ENCODE measurements at regions not wholly inside any gene's neighbourhood (a gene's known extent, or its start where the extent isn't known, plus 50 kb on each side); places are given as distances from the start of the nearest gene placed in this dataset.

DNA sequence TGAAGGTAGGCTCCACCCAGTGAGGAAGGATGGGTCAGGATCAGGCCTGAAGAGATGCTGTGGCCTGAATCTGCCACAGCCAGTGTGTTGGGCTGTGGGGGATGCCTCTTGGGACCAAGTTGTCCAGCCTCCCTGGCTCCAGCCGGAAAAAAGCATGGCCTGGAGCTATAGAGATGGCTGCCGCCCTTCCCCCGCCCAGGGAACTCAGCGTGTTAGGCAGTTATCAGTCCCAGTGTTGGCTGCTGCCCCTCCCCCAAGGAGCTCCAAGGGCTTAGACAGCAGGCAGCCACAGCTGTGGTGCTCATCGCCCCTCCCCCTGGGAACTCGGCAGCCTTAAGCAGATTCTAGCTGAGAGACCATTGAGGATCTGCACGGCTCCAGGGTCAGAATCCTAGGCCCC, 158.0 kb downstream of the CAPZA3 start:
- TF ChIP-seq, protein P1, sequence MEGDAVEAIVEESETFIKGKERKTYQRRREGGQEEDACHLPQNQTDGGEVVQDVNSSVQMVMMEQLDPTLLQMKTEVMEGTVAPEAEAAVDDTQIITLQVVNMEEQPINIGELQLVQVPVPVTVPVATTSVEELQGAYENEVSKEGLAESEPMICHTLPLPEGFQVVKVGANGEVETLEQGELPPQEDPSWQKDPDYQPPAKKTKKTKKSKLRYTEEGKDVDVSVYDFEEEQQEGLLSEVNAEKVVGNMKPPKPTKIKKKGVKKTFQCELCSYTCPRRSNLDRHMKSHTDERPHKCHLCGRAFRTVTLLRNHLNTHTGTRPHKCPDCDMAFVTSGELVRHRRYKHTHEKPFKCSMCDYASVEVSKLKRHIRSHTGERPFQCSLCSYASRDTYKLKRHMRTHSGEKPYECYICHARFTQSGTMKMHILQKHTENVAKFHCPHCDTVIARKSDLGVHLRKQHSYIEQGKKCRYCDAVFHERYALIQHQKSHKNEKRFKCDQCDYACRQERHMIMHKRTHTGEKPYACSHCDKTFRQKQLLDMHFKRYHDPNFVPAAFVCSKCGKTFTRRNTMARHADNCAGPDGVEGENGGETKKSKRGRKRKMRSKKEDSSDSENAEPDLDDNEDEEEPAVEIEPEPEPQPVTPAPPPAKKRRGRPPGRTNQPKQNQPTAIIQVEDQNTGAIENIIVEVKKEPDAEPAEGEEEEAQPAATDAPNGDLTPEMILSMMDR (IDR thresholded peaks at IDR 0.05), result no peak
- no peak for TF ChIP-seq POLR2A (IDR thresholded peaks at IDR 0.05)
